ENCODE measurements at regions not wholly inside any gene's neighbourhood (a gene's known extent, or its start where the extent isn't known, plus 50 kb on each side); places are given as distances from the start of the nearest gene placed in this dataset.

GRCh38 chr16:86639354-86639753 is 61.0 kb downstream of the FOXL1 start:
- no peaks in the 10 kb centered on the region for H3K9me3 Mint-ChIP-seq
- no peaks in the 10 kb centered on the region for H3K36me3 Mint-ChIP-seq
- H3K4me1 Mint-ChIP-seq = no peaks in the 10 kb centered on the region
- no peak overlapping the region for H3K27ac ChIP-seq (ENCODE audit: low read length)
- WGBS (ENCODE audit: insufficient coverage) = 92% methylated on average over 10 of the region's 12 CpGs
- DNase-seq (no peak), ATAC-seq (replicated peaks in 1 of 4) (no peak)
- ChIA-PET CTCF (no interaction called here), POLR2A (no interaction called here)
- no peaks in the 10 kb centered on the region for H3K36me3 ChIP-seq (ENCODE audit: control insufficient read depth in 2 of 2, extremely low read depth in 1 of 2, insufficient read depth in 1 of 2, low read length in 1 of 2)
- no peak overlapping the region for H3K4me3 ChIP-seq (ENCODE audit: control insufficient read depth in 1 of 2, extremely low read depth in 1 of 2, low read length in 1 of 2)
- no peak overlapping the region for H3K27ac Mint-ChIP-seq
- H3K4me3 Mint-ChIP-seq = no peak overlapping the region
- H3K9me3 ChIP-seq = no peaks in the 10 kb centered on the region
- H3K27me3 ChIP-seq (replicated peaks in 1 of 2; ENCODE audit: control insufficient read depth in 2 of 2, extremely low read depth in 1 of 2, insufficient read depth in 2 of 2, low read length in 1 of 2) = peaks cover 0 to 28% of the 10 kb centered on the region in 2 experiments
- H3K4me1 ChIP-seq (ENCODE audit: control insufficient read depth in 1 of 2, extremely low read depth in 1 of 2, insufficient read depth in 2 of 2, low read length in 2 of 2) = no peaks in the 10 kb centered on the region
- H3K27me3 Mint-ChIP-seq = peaks cover 5 to 8% of the 10 kb centered on the region in 2 donors

- H3K27ac Mint-ChIP-seq = no peak overlapping the region
- Histone ChIP-seq H3K9me3 (no peaks in the 10 kb centered on the region), H3K36me3 (ENCODE audit: control insufficient read depth in 2 of 2, extremely low read depth in 1 of 2, insufficient read depth in 1 of 2, low read length in 1 of 2) (no peaks in the 10 kb centered on the region), H3K4me1 (ENCODE audit: control insufficient read depth in 1 of 2, extremely low read depth in 1 of 2, insufficient read depth in 2 of 2, low read length in 2 of 2) (no peaks in the 10 kb centered on the region), H3K27ac (ENCODE audit: low read length) (no peak overlapping the region), H3K27me3 (replicated peaks in 1 of 2; ENCODE audit: control insufficient read depth in 2 of 2, extremely low read depth in 1 of 2, insufficient read depth in 2 of 2, low read length in 1 of 2) (peaks cover 0 to 28% of the 10 kb centered on the region in 2 experiments), H3K4me3 (ENCODE audit: control insufficient read depth in 1 of 2, extremely low read depth in 1 of 2, low read length in 1 of 2) (no peak overlapping the region)
- WGBS (ENCODE audit: insufficient coverage) = 74% methylated on average over 13 of the region's 13 CpGs
- H3K36me3 Mint-ChIP-seq = no peaks in the 10 kb centered on the region
- H3K9me3 Mint-ChIP-seq = no peaks in the 10 kb centered on the region
- H3K27me3 Mint-ChIP-seq = peaks cover 5 to 8% of the 10 kb centered on the region in 2 donors
- ATAC-seq (replicated peaks in 1 of 4) (no peak), DNase-seq (no peak)
- CTCF ChIA-PET = no interaction called here
- no peak overlapping the region for H3K4me3 Mint-ChIP-seq
- no peaks in the 10 kb centered on the region for H3K4me1 Mint-ChIP-seq
- POLR2A ChIA-PET = no interaction called here
Measured at GRCh38 chr16:86640265-86640843, 62.0 kb downstream of the FOXL1 start.

GRCh38 chr16:86642087-86642486 is 63.7 kb downstream of the FOXL1 start:
- no peak overlapping the region for H3K27ac Mint-ChIP-seq
- H3K27me3 ChIP-seq (replicated peaks in 1 of 2; ENCODE audit: control insufficient read depth in 2 of 2, extremely low read depth in 1 of 2, insufficient read depth in 2 of 2, low read length in 1 of 2) = peaks cover 0 to 19% of the 10 kb centered on the region in 2 experiments
- no peaks in the 10 kb centered on the region for H3K4me1 ChIP-seq (ENCODE audit: control insufficient read depth in 1 of 2, extremely low read depth in 1 of 2, insufficient read depth in 2 of 2, low read length in 2 of 2)
- H3K9me3 Mint-ChIP-seq = peaks cover 0 to 1% (median 0%) of the 10 kb centered on the region in 3 donors
- CTCF ChIA-PET = no interaction called here
- H3K27me3 Mint-ChIP-seq = peaks cover 5 to 12% of the 10 kb centered on the region in 2 donors
- no peak overlapping the region for H3K4me3 ChIP-seq (ENCODE audit: control insufficient read depth in 1 of 2, extremely low read depth in 1 of 2, low read length in 1 of 2)
- POLR2A ChIA-PET = no interaction called here
- H3K4me3 Mint-ChIP-seq = no peak overlapping the region
- H3K27ac ChIP-seq (ENCODE audit: low read length) = no peak overlapping the region
- ATAC-seq (replicated peaks in 1 of 4) = no peak
- DNase-seq = no peak
- H3K36me3 ChIP-seq (ENCODE audit: control insufficient read depth in 2 of 2, extremely low read depth in 1 of 2, insufficient read depth in 1 of 2, low read length in 1 of 2) = no peaks in the 10 kb centered on the region
- H3K36me3 Mint-ChIP-seq = no peaks in the 10 kb centered on the region
- no peaks in the 10 kb centered on the region for H3K9me3 ChIP-seq
- H3K4me1 Mint-ChIP-seq = no peaks in the 10 kb centered on the region
- WGBS (ENCODE audit: insufficient coverage) = no CpG with 5 or more reads among the region's 1 CpG

GRCh38 chr16:86643671-86644070 is 65.3 kb downstream of the FOXL1 start:
- DNase-seq (no peak), ATAC-seq (replicated peaks in 1 of 4) (no peak)
- Mint-ChIP-seq H3K27me3 (peaks cover 1 to 9% of the 10 kb centered on the region in 2 donors), H3K27ac (no peak overlapping the region), H3K4me3 (no peak overlapping the region), H3K9me3 (peaks cover 0 to 13% (median 3%) of the 10 kb centered on the region in 3 donors), H3K36me3 (no peaks in the 10 kb centered on the region), H3K4me1 (no peaks in the 10 kb centered on the region)
- Histone ChIP-seq H3K4me3 (ENCODE audit: control insufficient read depth in 1 of 2, extremely low read depth in 1 of 2, low read length in 1 of 2) (no peak overlapping the region), H3K4me1 (ENCODE audit: control insufficient read depth in 1 of 2, extremely low read depth in 1 of 2, insufficient read depth in 2 of 2, low read length in 2 of 2) (no peaks in the 10 kb centered on the region), H3K27ac (ENCODE audit: low read length) (no peak overlapping the region), H3K36me3 (ENCODE audit: control insufficient read depth in 2 of 2, extremely low read depth in 1 of 2, insufficient read depth in 1 of 2, low read length in 1 of 2) (no peaks in the 10 kb centered on the region), H3K9me3 (no peaks in the 10 kb centered on the region), H3K27me3 (replicated peaks in 1 of 2; ENCODE audit: control insufficient read depth in 2 of 2, extremely low read depth in 1 of 2, insufficient read depth in 2 of 2, low read length in 1 of 2) (peaks cover 0 to 10% of the 10 kb centered on the region in 2 experiments)
- ChIA-PET CTCF (no interaction called here), POLR2A (no interaction called here)
- 100% methylated on average over 2 of the region's 6 CpGs for WGBS (ENCODE audit: insufficient coverage)

- ChIA-PET POLR2A (no interaction called here), CTCF (no interaction called here)
- Histone ChIP-seq H3K4me3 (ENCODE audit: control insufficient read depth in 1 of 2, extremely low read depth in 1 of 2, low read length in 1 of 2) (no peak overlapping the region), H3K27me3 (replicated peaks in 1 of 2; ENCODE audit: control insufficient read depth in 2 of 2, extremely low read depth in 1 of 2, insufficient read depth in 2 of 2, low read length in 1 of 2) (peaks cover 0 to 2% of the 10 kb centered on the region in 2 experiments), H3K9me3 (no peaks in the 10 kb centered on the region), H3K27ac (ENCODE audit: low read length) (no peak overlapping the region), H3K4me1 (ENCODE audit: control insufficient read depth in 1 of 2, extremely low read depth in 1 of 2, insufficient read depth in 2 of 2, low read length in 2 of 2) (no peaks in the 10 kb centered on the region), H3K36me3 (ENCODE audit: control insufficient read depth in 2 of 2, extremely low read depth in 1 of 2, insufficient read depth in 1 of 2, low read length in 1 of 2) (no peaks in the 10 kb centered on the region)
- Mint-ChIP-seq H3K4me1 (no peaks in the 10 kb centered on the region), H3K27me3 (peaks cover 4 to 5% of the 10 kb centered on the region in 2 donors), H3K27ac (no peak overlapping the region), H3K9me3 (peaks cover 0 to 13% (median 3%) of the 10 kb centered on the region in 3 donors), H3K36me3 (no peaks in the 10 kb centered on the region), H3K4me3 (no peak overlapping the region)
- 80% methylated on average over 1 of the region's 2 CpGs for WGBS (ENCODE audit: insufficient coverage)
- DNase-seq (no peak), ATAC-seq (replicated peaks in 1 of 4) (no peak)
Measured at GRCh38 chr16:86647561-86647960, 69.2 kb downstream of the FOXL1 start.

- Mint-ChIP-seq H3K36me3 (no peaks in the 10 kb centered on the region), H3K4me1 (no peaks in the 10 kb centered on the region), H3K27ac (no peak overlapping the region), H3K27me3 (peaks cover 4 to 5% of the 10 kb centered on the region in 2 donors), H3K4me3 (no peak overlapping the region), H3K9me3 (peaks cover 0 to 13% (median 3%) of the 10 kb centered on the region in 3 donors)
- ChIA-PET CTCF (no interaction called here), POLR2A (no interaction called here)
- ATAC-seq (replicated peaks in 1 of 4) (no peak), DNase-seq (no peak)
- Histone ChIP-seq H3K27me3 (replicated peaks in 1 of 2; ENCODE audit: control insufficient read depth in 2 of 2, extremely low read depth in 1 of 2, insufficient read depth in 2 of 2, low read length in 1 of 2) (peaks cover 0 to 2% of the 10 kb centered on the region in 2 experiments), H3K36me3 (ENCODE audit: control insufficient read depth in 2 of 2, extremely low read depth in 1 of 2, insufficient read depth in 1 of 2, low read length in 1 of 2) (no peaks in the 10 kb centered on the region), H3K27ac (ENCODE audit: low read length) (no peak overlapping the region), H3K9me3 (no peaks in the 10 kb centered on the region), H3K4me3 (ENCODE audit: control insufficient read depth in 1 of 2, extremely low read depth in 1 of 2, low read length in 1 of 2) (no peak overlapping the region), H3K4me1 (ENCODE audit: control insufficient read depth in 1 of 2, extremely low read depth in 1 of 2, insufficient read depth in 2 of 2, low read length in 2 of 2) (no peaks in the 10 kb centered on the region)
- 80% methylated on average over 4 of the region's 5 CpGs for WGBS (ENCODE audit: insufficient coverage)
Measured at GRCh38 chr16:86649875-86650274, 71.5 kb downstream of the FOXL1 start.

Data from T-cell (primary cell).